Body of pancreas (tissue), 4 donors: ENCODE measurements at regions not wholly inside any gene's neighbourhood (a gene's known extent, or its start where the extent isn't known, plus 50 kb on each side); places are given as distances from the start of the nearest gene placed in this dataset.

Experiments
- ATAC-seq: fragments of 150-250 bp; one replicate; pipeline ENCODE4 v1.9.1; 2016
- DNase-seq, 4 donors: peaks; one replicate each; pipeline ENCODE4 v3.0.0-alpha.2; 2019
- H3K27ac ChIP-seq, 4 donors: fragments of 200-600 bp; sonication (generic); 1 replicate in 3 of 4; 2 replicates in 1 of 4; pipeline versions ENCODE4 v1.5.1 to v1.6.1; 2016 to 2019; ENCODE audit warnings: mild to moderate bottlenecking in 1 of 4, mixed read lengths in 1 of 4, moderate library complexity in 1 of 4
- H3K27me3 ChIP-seq, 2 donors: fragments of 200-600 bp; sonication (generic); one replicate each; pipeline ENCODE4 v1.6.0; 2016; ENCODE audit warnings: mild to moderate bottlenecking in 1 of 2
- H3K36me3 ChIP-seq, 2 donors: fragments of 200-600 bp; sonication (generic); replicated peaks in 1 of 2; 2 replicates each; pipeline ENCODE4 v1.5.1; 2016; ENCODE audit warnings: low read depth in 2 of 2; ENCODE audit not compliant: insufficient read depth in 1 of 2
- H3K4me1 ChIP-seq: fragments of 200-600 bp; sonication (generic); one replicate; pipeline ENCODE4 v1.6.0; 2016
- H3K4me3 ChIP-seq, 2 donors: fragments of 200-600 bp; sonication (generic); 1 replicate in 1 of 2; 2 replicates in 1 of 2; pipeline ENCODE4 v1.5.1; 2016 to 2019
- H3K9me3 ChIP-seq, 3 donors: fragments of 200-600 bp; sonication (generic); 1 replicate in 2 of 3; 2 replicates in 1 of 3; pipeline ENCODE4 v1.5.1; 2016
- CTCF ChIP-seq, 7 experiments: fragments of 450-650 bp in 4 of 7; fragments of 200-600 bp in 3 of 7; sonication (generic) in 3 of 7; IDR thresholded peaks; one replicate each; pipeline ENCODE4 v1.5.1; 2016 to 2019; ENCODE audit warnings: antibody characterized with exemption in 7 of 7
- POLR2A ChIP-seq, 3 donors: fragments of 450-650 bp; IDR thresholded peaks; one replicate each; pipeline ENCODE4 v1.6.1; 2016; ENCODE audit warnings: antibody characterized with exemption in 3 of 3, mild to moderate bottlenecking in 2 of 3
- WGBS, 2 donors: methylation state at CpG; one replicate each; pipeline ENCODE4 v1.1.5; 2017; 5-methylcytosine and 5-hydroxymethylcytosine counted together
- intact Hi-C: fragments of 100-400 bp; cut with DNase I; formaldehyde crosslinking; loops from one replicate; pipeline ENCODE4 v1.15.1; 2023

- Histone ChIP-seq H3K9me3 (no peaks in the 10 kb centered on the region), H3K36me3 (no peaks in the 10 kb centered on the region), H3K4me1 (no peaks in the 10 kb centered on the region), H3K4me3 (no peak overlapping the region), H3K27ac (no peak overlapping the region), H3K27me3 (no peaks in the 10 kb centered on the region)
- WGBS, 2 donors, result 68 to 71% methylated on average over 3 of the region's 3 CpGs
- intact Hi-C loops, result no loop called here
- DNase-seq, result no peak
- ATAC-seq, result no peak
- TF ChIP-seq CTCF (IDR thresholded peaks at IDR 0.05), result no peak
- TF ChIP-seq POLR2A (IDR thresholded peaks at IDR 0.05), result no peak
Observed at GRCh38 chr2:140013545-140014203, 1233.5 kb upstream of the NXPH2 start.

DNA sequence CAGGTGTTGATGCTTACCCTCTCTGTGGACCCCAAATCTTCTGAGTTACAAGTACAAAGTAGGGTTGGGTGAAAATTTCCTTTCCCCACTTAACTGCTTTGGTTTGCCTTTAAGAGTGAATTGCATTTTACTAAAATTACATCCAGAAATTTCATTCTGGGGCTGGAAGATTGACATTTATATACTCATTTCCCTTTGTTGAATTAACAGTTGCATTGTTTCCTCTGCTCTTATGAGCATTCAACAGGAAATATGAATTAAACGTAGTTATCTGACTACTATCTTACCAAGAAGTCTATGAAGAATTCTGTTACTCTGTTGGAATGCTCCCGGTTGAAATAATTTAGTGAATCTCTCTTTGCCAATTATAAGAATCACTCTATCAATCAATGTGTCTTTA is 1231.1 kb upstream of the NXPH2 start:
- Histone ChIP-seq H3K27me3 (no peaks in the 10 kb centered on the region), H3K9me3 (no peaks in the 10 kb centered on the region), H3K4me3 (no peak overlapping the region), H3K27ac (no peak overlapping the region), H3K4me1 (no peaks in the 10 kb centered on the region), H3K36me3 (no peaks in the 10 kb centered on the region)
- intact Hi-C loops, result no loop called here
- 60 to 64% methylated on average over 2 of the region's 2 CpGs for WGBS, 2 donors
- TF ChIP-seq CTCF (IDR thresholded peaks at IDR 0.05) (no peak), POLR2A (IDR thresholded peaks at IDR 0.05) (no peak)
- DNase-seq, result no peak
- no peak for ATAC-seq

- ATAC-seq (no peak), DNase-seq (no peak)
- Histone ChIP-seq H3K27me3 (no peaks in the 10 kb centered on the region), H3K27ac (no peak overlapping the region), H3K36me3 (no peaks in the 10 kb centered on the region), H3K4me1 (no peaks in the 10 kb centered on the region), H3K9me3 (no peaks in the 10 kb centered on the region), H3K4me3 (no peak overlapping the region)
- WGBS, 2 donors, result 17 to 25% methylated on average over 2 of the region's 2 CpGs
- TF ChIP-seq CTCF (IDR thresholded peaks at IDR 0.05), result no peak
- TF ChIP-seq POLR2A (IDR thresholded peaks at IDR 0.05), result no peak
- intact Hi-C loops, result no loop called here
Observed at GRCh38 chr2:140002110-140002509, 1221.9 kb upstream of the NXPH2 start.

DNA sequence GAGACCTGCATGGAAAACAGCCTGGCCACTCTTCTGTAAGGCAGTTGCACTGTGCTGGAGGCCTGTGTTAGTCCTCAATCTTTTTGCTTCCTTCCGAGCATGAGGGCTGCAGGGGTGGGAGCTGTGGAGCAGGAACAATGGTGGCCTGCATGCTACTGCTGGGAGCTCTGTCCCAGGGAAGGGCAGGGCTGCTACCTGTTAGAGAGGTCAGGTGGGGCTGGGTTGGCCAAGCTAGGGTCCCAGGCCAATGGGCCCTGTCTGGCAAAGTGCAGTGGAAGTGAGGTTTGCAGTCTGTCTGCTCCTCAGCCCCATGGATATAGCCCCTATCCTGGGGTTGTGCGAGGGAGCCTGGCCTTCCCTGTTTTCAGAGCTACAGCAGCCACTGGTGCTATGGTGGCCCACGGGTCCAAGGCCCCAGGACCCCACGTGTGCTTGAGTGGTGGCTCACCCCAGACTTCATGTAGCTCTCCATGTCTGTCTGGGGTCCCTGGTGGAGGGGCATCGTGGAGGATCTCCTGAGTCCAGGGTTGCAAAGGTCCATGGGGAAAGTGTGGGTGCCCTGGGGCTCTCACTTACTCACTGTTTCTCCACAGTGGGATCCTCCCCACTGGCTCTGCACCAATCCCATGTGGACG is 1212.6 kb upstream of the NXPH2 start:
- ATAC-seq, result no peak

More for the DNA sequence above, 1212.6 kb upstream of the NXPH2 start:
- no peak for DNase-seq
- intact Hi-C loops, result no loop called here
- H3K36me3 ChIP-seq, result no peaks in the 10 kb centered on the region
- H3K4me1 ChIP-seq, result no peaks in the 10 kb centered on the region
- H3K27ac ChIP-seq, result no peak overlapping the region
- TF ChIP-seq POLR2A (IDR thresholded peaks at IDR 0.05), result no peak
- TF ChIP-seq CTCF (IDR thresholded peaks at IDR 0.05), result no peak
- H3K27me3 ChIP-seq, result no peaks in the 10 kb centered on the region
- 74 to 83% methylated on average over 3 to 6 of the region's 6 CpGs for WGBS, 2 donors
- no peaks in the 10 kb centered on the region for H3K9me3 ChIP-seq
- no peak overlapping the region for H3K4me3 ChIP-seq
